ENCODE measurements at regions not wholly inside any gene's neighbourhood (a gene's known extent, or its start where the extent isn't known, plus 50 kb on each side); places are given as distances from the start of the nearest gene placed in this dataset.

DNA sequence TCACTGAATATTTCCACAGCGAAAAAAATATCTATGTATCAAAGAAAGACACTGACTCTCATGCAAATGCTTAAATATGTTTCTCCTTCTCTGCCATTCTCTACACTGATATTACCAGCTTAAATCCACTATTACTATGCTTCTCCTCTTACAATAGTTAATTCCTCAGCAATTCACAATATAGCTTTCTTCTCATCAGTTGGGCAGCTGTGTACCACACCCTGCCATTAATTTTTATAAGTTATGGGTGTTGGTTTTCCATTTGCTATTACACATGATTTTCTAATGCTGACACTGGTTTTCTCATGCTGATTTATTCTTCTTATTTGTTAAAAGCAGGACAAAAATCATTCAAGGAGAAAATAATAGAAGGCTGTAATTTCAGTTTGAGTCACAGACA is 251.8 kb downstream of the TBX15 start:
- TF ChIP-seq, protein P1, sequence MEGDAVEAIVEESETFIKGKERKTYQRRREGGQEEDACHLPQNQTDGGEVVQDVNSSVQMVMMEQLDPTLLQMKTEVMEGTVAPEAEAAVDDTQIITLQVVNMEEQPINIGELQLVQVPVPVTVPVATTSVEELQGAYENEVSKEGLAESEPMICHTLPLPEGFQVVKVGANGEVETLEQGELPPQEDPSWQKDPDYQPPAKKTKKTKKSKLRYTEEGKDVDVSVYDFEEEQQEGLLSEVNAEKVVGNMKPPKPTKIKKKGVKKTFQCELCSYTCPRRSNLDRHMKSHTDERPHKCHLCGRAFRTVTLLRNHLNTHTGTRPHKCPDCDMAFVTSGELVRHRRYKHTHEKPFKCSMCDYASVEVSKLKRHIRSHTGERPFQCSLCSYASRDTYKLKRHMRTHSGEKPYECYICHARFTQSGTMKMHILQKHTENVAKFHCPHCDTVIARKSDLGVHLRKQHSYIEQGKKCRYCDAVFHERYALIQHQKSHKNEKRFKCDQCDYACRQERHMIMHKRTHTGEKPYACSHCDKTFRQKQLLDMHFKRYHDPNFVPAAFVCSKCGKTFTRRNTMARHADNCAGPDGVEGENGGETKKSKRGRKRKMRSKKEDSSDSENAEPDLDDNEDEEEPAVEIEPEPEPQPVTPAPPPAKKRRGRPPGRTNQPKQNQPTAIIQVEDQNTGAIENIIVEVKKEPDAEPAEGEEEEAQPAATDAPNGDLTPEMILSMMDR (IDR thresholded peaks at IDR 0.05; ENCODE audit: low read depth, low read length, poor library complexity, severe bottlenecking) = no peak
- TF ChIP-seq EZH2phosphoT487 (IDR thresholded peaks at IDR 0.05; ENCODE audit: borderline replicate concordance, low read length) = no peak
